IgD-negative memory B cell (primary cell): ENCODE measurements at regions not wholly inside any gene's neighbourhood (a gene's known extent, or its start where the extent isn't known, plus 50 kb on each side); places are given as distances from the start of the nearest gene placed in this dataset.
"Not testable (repeated sequence)": the region's sequence is repeated elsewhere in the genome, so short reads cannot be mapped to it uniquely, and the experiment has no call there.

Experiments
- H3K27ac Mint-ChIP-seq, 3 donors: one replicate each; pipeline ENCODE4 v1.8.0; 2020 to 2022; ENCODE audit warnings: mild to moderate bottlenecking in 3 of 3, mixed read lengths in 3 of 3, moderate library complexity in 1 of 3
- H3K27me3 Mint-ChIP-seq: one replicate; pipeline ENCODE4 v1.8.0; 2021; ENCODE audit warnings: mixed read lengths
- H3K36me3 Mint-ChIP-seq: one replicate; pipeline ENCODE4 v1.8.0; 2020; ENCODE audit warnings: mild to moderate bottlenecking, mixed read lengths
- H3K4me1 Mint-ChIP-seq, 3 donors: one replicate each; pipeline ENCODE4 v1.8.0; 2020 to 2022; ENCODE audit warnings: mixed read lengths in 3 of 3, mild to moderate bottlenecking in 1 of 3
- H3K4me3 Mint-ChIP-seq, 4 donors: one replicate each; pipeline ENCODE4 v1.8.0; 2020 to 2022; ENCODE audit warnings: mild to moderate bottlenecking in 4 of 4, mixed read lengths in 4 of 4, moderate library complexity in 3 of 4
- H3K9me3 Mint-ChIP-seq, 3 donors: one replicate each; pipeline ENCODE4 v1.8.0; 2020 to 2021; ENCODE audit warnings: mixed read lengths in 3 of 3, mild to moderate bottlenecking in 1 of 3

DNA sequence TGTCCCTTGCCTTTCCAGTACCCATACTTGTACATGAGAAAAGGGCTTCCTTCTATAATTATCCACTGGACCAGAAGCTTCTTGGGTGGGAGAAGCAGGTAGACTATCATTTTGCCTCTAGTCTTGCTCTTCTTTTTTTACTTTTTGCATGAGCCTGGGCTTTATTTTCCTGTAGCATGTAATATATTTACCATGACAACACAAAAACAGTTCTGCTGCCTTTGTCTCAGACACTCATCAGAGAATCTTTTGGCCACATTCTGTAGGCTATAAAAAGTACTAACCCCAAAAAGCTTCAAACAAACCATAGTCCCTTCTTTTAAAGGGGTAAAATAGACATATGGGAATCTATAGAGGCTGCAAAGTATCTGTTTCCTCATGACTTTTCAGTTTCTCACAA, 339.2 kb upstream of the PIK3R1 start:
- Mint-ChIP-seq H3K4me3 (no peak overlapping the region), H3K27ac (no peak overlapping the region), H3K4me1 (peaks cover 0 to 2% (median 2%) of the 10 kb centered on the region in 3 donors), H3K27me3 (peaks cover 4% of the 10 kb centered on the region), H3K9me3 (no peaks in the 10 kb centered on the region), H3K36me3 (peaks cover 2% of the 10 kb centered on the region)

DNA sequence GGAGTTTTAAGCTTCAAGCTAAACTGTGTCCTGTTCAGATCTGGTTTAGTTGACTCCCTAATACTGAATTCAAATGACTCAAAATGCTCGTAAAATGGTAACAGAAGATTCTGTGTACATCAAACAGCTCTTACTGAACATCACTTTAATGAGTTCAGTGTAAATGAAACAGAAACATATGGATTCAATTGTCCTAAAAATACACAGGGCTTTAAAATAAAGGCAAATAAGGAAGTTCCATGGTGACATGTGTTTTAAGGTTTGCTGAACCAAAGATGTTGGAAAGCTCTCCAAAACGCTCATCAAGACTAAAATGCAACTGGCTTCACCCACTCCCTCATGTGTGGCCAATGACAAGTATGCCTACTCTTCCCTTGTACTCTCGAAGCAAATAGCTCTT, 340.0 kb upstream of the PIK3R1 start:
- H3K27me3 Mint-ChIP-seq: peaks cover 4% of the 10 kb centered on the region
- peaks cover 2% of the 10 kb centered on the region for H3K36me3 Mint-ChIP-seq

DNA sequence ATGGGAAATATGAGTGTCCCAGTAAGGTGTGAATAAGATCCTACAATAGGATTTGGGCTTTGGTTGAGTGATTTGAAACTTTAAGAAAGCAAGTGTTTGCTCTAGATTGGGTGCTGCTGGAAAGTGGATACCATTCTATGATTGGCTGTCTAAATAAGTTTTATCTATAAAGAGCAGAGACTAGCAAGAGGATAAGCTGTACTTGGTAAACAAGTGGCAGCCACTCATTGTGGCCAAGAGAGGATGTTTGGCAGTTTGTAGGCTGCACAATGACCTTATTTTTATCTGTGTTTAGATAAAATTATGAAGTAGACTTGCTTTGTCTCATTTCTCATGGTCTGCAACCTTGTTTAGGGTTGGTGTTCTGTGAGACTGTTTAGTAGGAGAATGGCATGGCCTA, 341.6 kb upstream of the PIK3R1 start:
- Mint-ChIP-seq H3K27me3 (peaks cover 4% of the 10 kb centered on the region), H3K27ac (no peak overlapping the region), H3K36me3 (peaks cover 2% of the 10 kb centered on the region), H3K9me3 (no peaks in the 10 kb centered on the region), H3K4me1 (peaks cover 0 to 2% (median 2%) of the 10 kb centered on the region in 3 donors), H3K4me3 (no peak overlapping the region)

More for the DNA sequence above, 340.0 kb upstream of the PIK3R1 start:
- no peak overlapping the region for H3K27ac Mint-ChIP-seq
- peaks cover 0 to 2% (median 2%) of the 10 kb centered on the region in 3 donors for H3K4me1 Mint-ChIP-seq
- H3K9me3 Mint-ChIP-seq: no peaks in the 10 kb centered on the region
- no peak overlapping the region for H3K4me3 Mint-ChIP-seq

DNA sequence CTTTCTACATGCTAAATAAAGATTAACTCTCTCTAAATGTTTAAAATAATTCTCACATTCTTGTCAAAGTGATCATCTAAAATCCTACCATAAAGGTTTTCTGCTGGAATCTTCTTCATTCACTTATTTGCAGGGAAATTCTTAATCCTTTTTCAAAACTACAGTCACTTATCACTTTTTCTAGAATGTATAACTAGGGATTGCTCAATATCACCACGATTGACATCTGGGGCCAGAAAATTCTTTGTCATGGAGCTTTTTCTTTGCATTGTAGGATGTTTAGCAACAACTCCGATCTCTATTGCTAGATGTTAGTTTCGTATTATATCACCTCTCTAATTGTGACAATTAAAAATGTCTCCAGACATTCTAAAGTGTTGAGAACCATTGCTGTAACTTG, 344.9 kb upstream of the PIK3R1 start:
- H3K27me3 Mint-ChIP-seq: peaks cover 3% of the 10 kb centered on the region
- no peak overlapping the region for H3K4me3 Mint-ChIP-seq
- H3K4me1 Mint-ChIP-seq: peaks cover 0 to 2% (median 0%) of the 10 kb centered on the region in 3 donors
- no peak overlapping the region for H3K27ac Mint-ChIP-seq
- H3K9me3 Mint-ChIP-seq: peaks cover 0 to 4% (median 0%) of the 10 kb centered on the region in 3 donors
- peaks cover 2% of the 10 kb centered on the region for H3K36me3 Mint-ChIP-seq

DNA sequence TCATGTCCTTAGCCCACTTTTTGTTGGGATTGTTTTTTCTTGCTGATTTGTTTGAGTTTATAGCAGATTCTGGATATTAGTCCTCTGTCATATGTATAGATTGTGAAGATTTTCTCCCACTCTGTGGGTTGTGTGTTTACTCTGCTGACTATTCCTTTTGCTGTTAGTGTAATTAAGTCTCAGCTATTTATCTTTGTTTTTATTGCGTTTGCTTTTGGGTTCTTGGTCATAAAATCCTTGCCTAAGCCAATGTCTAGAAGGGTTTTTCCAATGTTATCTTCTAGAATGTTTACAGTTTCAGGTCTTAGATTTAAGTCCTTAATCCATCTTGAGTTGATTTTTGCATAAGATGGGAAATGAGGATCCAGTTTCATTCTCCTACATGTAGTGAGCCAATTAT, 351.2 kb upstream of the PIK3R1 start:
- not testable (repeated sequence) for H3K4me3 Mint-ChIP-seq, H3K9me3 Mint-ChIP-seq, H3K27ac Mint-ChIP-seq, H3K36me3 Mint-ChIP-seq, H3K4me1 Mint-ChIP-seq, H3K27me3 Mint-ChIP-seq

DNA sequence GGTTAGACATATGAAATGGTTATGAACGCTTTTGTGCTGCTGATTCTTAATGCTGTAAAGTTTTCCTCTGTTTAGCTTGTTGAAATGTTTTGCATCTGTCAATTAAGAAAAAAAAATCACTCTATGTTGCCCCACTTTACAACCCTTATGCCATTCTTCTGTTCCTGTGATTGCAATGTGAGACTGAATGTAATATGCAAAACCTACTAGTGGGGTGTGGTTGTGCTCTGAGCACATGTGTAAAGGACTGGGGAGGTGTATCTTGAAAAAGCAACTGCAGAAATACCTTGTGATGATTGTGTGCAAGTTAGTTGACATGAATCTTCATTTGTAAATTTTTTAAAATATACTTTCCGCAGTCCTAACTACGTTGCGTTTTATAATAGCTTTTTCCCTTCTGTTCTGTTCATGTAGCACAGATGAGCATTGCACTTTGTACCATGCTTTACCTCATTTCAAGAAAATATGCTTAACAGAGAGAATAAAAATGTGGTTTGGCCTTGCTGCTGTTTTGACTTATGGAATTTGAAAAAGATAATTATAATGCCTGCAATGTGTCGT, 357.0 kb upstream of the PIK3R1 start:
- H3K27me3 Mint-ChIP-seq: no peaks in the 10 kb centered on the region
- H3K9me3 Mint-ChIP-seq: peaks cover 0 to 3% (median 2%) of the 10 kb centered on the region in 3 donors
- no peak overlapping the region for H3K4me3 Mint-ChIP-seq
- no peak overlapping the region for H3K27ac Mint-ChIP-seq
- no peaks in the 10 kb centered on the region for H3K4me1 Mint-ChIP-seq
- no peaks in the 10 kb centered on the region for H3K36me3 Mint-ChIP-seq

DNA sequence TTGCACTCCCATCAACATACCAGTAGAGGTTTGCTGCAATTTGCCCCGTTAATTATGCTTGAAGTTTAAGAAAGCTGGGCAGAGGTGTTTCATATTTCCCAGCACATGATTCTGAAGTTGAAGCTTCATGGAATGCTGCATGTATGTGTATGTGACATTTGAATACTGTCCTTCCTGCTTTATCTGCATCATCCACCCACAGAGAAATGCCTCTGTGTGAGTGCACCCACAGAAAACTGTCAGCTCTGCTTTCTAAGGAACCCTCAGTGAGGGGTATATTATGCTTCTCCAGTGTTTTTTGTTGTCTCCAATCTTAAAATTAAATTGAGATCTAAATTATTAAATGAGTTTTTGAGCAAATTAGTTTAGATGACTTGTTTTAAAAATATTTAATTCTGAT, 358.1 kb upstream of the PIK3R1 start:
- Mint-ChIP-seq H3K27me3 (no peaks in the 10 kb centered on the region), H3K4me1 (no peaks in the 10 kb centered on the region)

DNA sequence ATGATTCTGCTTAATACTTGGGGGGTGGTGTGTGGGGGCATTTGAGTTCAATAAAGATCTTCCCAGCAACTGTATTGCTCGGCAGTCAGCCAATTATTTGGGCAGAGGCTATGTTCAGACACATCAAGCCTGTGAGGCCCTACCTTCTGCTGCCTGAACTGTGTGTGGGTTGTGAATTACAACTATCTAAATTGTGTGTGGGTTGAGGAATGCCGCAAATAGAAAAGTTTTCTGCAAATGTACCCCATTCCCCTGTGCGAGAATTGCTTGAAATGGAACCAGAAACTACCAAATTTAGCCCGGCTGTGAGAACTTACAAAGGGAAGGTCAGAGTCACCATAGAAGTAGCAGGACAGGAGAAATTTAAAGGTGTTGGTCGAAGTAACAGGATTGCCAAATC, 360.0 kb upstream of the PIK3R1 start:
- no peak overlapping the region for H3K4me3 Mint-ChIP-seq
- no peaks in the 10 kb centered on the region for H3K36me3 Mint-ChIP-seq
- no peak overlapping the region for H3K27ac Mint-ChIP-seq
- no peaks in the 10 kb centered on the region for H3K27me3 Mint-ChIP-seq
- H3K9me3 Mint-ChIP-seq: peaks cover 0 to 4% (median under 1%) of the 10 kb centered on the region in 3 donors
- no peaks in the 10 kb centered on the region for H3K4me1 Mint-ChIP-seq

More for the DNA sequence above, 358.1 kb upstream of the PIK3R1 start:
- Mint-ChIP-seq H3K27ac (no peak overlapping the region), H3K9me3 (peaks cover 0 to 4% (median 2%) of the 10 kb centered on the region in 3 donors), H3K4me3 (no peak overlapping the region), H3K36me3 (no peaks in the 10 kb centered on the region)

DNA sequence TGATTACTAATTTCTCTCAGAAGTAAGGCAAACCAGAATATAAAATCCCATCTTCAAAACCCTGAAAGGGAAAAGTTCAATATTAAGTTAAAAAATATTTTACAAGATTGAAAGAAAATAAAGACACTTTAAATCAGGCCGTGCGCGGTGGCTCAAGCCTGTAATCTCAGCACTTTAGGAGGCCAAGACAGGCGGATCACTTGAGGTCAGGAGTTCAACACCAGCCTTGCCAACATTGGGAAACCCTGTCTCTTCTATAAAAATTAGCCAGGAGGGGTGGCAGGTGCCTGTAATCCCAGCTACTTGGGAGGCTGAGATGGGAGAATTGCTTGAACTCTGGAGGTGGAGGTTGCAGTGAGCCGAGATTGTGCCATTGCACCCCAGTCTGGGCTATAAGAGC, 364.6 kb upstream of the PIK3R1 start:
- H3K27ac Mint-ChIP-seq, H3K9me3 Mint-ChIP-seq, H3K27me3 Mint-ChIP-seq, H3K4me1 Mint-ChIP-seq, H3K4me3 Mint-ChIP-seq, H3K36me3 Mint-ChIP-seq: not testable (repeated sequence)

DNA sequence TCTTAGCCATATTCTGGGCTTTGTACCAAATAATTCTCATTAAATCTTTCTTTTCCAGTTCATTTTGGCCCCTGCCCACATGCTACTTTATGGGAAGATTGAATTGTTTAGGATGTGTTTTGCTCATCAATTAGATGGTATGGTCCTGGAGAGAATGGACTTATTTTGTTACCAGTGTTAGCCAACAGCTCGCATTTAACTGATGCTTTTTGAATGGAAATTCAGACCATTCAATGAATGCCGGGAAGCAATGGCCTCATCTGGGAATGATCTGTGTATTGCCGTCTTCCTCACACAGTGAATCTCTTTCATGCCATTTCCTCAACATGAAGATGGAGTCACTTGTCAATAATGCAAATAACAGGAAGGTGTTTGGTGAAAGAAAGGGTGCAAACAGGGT, 370.6 kb upstream of the PIK3R1 start:
- H3K36me3 Mint-ChIP-seq: no peaks in the 10 kb centered on the region
- H3K4me1 Mint-ChIP-seq: peaks cover 0 to under 1% (median 0%) of the 10 kb centered on the region in 3 donors
- no peaks in the 10 kb centered on the region for H3K9me3 Mint-ChIP-seq
- H3K27me3 Mint-ChIP-seq: peaks cover 7% of the 10 kb centered on the region
- H3K27ac Mint-ChIP-seq: no peak overlapping the region
- H3K4me3 Mint-ChIP-seq: no peak overlapping the region

DNA sequence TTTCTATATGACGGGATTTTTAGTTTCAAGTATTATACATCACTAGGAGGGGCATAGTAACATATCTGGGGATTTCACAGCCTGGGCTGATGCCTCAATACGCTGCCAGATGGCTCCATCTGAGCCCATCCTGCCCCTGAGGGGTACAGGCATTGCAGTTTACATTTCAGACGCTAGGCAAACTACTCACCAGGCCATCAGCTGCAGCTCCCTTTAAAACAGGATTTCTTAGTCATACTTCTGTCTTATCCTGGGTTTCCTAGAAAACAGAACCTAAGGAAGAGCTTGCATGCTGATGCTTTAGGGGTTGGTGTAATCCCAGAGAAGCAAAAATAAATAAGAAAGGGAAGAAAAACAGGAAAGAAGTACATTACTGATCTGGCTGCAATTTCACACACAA, 372.8 kb upstream of the PIK3R1 start:
- no peak overlapping the region for H3K4me3 Mint-ChIP-seq
- no peaks in the 10 kb centered on the region for H3K36me3 Mint-ChIP-seq
- H3K27ac Mint-ChIP-seq: no peak overlapping the region
- H3K9me3 Mint-ChIP-seq: no peaks in the 10 kb centered on the region
- H3K27me3 Mint-ChIP-seq: peaks cover 5% of the 10 kb centered on the region
- peaks cover 0 to 3% (median 0%) of the 10 kb centered on the region in 3 donors for H3K4me1 Mint-ChIP-seq

DNA sequence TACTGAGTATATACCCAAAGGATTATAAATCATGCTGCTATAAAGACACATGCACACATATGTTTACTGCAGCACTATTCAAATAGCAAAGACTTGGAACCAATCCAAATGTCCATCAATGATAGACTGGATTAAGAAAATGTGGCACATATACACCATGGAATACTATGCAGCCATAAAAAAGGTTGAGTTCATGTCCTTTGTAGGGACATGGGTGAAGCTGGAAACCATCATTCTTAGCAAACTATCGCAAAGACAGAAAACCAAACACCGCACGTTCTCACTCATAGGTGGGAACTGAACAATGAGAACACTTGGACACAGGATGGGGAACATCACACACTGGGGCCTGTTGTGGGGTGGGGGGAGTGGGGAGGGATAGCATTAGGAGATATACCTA, 378.3 kb upstream of the PIK3R1 start:
- not testable (repeated sequence) for H3K27ac Mint-ChIP-seq, H3K27me3 Mint-ChIP-seq, H3K4me3 Mint-ChIP-seq, H3K9me3 Mint-ChIP-seq, H3K36me3 Mint-ChIP-seq, H3K4me1 Mint-ChIP-seq

DNA sequence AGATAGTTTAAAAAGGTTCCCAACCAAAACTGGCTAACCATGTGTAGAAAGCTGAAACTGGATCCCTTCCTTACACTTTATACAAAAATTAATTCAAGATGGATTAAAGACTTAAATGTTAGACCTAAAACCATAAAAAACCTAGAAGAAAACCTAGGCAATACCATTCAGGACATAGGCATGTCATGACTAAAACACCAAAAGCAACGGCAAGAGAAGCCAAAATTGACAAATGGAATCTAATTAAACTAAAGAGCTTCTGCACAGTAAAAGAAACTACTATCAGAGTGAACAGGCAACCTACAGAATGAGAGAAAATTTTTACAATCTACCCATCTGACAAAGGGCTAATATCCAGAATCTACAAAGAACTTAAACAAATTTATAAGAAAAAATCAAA, 379.1 kb upstream of the PIK3R1 start:
- not testable (repeated sequence) for H3K27ac Mint-ChIP-seq, H3K27me3 Mint-ChIP-seq, H3K4me3 Mint-ChIP-seq, H3K36me3 Mint-ChIP-seq, H3K4me1 Mint-ChIP-seq, H3K9me3 Mint-ChIP-seq

DNA sequence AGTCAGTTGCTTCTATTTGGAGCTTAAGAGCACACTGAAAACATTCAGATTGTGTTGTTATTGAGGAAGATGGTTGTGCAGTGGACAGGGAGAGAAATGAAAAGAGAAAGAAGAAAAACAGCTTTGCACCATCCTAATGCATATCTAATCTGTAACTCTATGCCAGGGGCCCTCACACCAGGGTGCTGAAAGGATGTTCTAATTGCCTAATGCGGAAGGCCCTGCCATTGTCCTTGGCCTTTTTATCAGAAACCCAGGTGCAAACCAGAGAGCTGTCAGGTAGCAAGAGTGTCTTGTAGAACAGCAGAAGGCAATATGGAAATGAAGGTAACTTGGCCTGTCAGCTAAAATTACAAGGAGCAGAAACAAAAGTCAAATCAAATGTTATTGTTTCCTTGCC, 384.5 kb upstream of the PIK3R1 start:
- Mint-ChIP-seq H3K4me1 (no peaks in the 10 kb centered on the region), H3K36me3 (no peaks in the 10 kb centered on the region), H3K27ac (no peak overlapping the region), H3K4me3 (no peak overlapping the region), H3K27me3 (peaks cover 3% of the 10 kb centered on the region), H3K9me3 (no peaks in the 10 kb centered on the region)

DNA sequence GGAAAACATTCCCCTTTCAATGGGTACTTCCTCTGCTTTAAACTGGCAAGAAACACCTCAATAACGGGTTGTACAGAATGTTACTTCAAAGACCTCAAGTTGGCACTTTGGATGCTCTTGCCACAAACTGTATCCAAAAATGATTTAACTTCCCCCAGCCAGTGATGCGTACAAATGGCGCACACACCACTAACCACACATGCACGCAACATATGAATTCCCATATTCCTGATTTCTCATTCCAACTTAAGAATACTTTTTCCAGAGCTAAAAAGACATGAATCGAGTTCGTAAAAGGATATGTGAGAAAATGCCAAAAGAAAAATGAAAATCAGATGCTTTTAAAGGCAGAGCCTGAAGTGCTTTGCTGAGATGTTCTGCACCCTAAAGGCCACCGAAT, 388.0 kb upstream of the PIK3R1 start:
- Mint-ChIP-seq H3K36me3 (peaks cover 3% of the 10 kb centered on the region), H3K27ac (no peak overlapping the region)

DNA sequence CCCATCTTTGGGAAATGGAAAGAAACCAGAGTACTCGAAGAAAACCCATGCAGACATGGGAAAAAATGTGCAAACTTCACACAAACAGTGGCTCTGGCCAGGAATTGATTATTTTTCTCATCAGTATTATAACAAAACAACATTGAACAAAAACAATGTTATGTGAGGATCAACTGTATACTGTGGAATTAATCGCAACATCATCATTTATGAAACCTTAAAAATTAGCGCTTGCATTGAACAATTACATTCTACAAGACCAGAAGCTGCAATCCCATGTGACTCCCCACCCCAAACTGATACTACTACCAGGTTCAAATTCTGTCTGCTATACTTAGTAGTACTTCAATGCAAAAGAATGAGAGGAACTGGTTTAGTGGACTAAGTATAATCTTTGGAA, 390.7 kb upstream of the PIK3R1 start:
- no peak overlapping the region for H3K4me3 Mint-ChIP-seq
- H3K36me3 Mint-ChIP-seq: peaks cover 3% of the 10 kb centered on the region
- no peaks in the 10 kb centered on the region for H3K4me1 Mint-ChIP-seq
- H3K9me3 Mint-ChIP-seq: no peaks in the 10 kb centered on the region
- H3K27me3 Mint-ChIP-seq: no peaks in the 10 kb centered on the region
- no peak overlapping the region for H3K27ac Mint-ChIP-seq

More for the DNA sequence above, 388.0 kb upstream of the PIK3R1 start:
- no peaks in the 10 kb centered on the region for H3K4me1 Mint-ChIP-seq
- H3K4me3 Mint-ChIP-seq: no peak overlapping the region
- no peaks in the 10 kb centered on the region for H3K27me3 Mint-ChIP-seq
- H3K9me3 Mint-ChIP-seq: no peaks in the 10 kb centered on the region

DNA sequence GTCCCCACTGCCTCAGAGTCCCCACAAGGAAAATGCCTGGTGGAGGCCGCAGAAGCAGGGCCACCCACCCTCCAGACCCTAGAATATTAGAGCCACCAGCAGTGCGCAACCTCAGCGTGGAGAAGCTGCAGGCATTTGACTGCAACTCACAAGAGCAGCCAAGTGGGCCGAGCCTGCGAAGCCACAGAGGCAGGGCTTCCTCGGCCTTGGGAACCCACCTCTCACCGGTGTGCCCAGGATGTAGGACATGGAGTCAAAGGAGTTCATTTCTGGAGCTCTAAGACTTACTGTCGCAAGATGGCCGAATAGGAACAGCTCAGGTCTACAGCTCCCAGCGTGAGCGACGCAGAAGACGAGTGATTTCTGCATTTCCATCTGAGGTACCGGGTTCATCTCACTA, 397.9 kb upstream of the PIK3R1 start:
- H3K9me3 Mint-ChIP-seq: peaks cover 0 to under 1% (median 0%) of the 10 kb centered on the region in 3 donors
- H3K27ac Mint-ChIP-seq: no peak overlapping the region
- no peaks in the 10 kb centered on the region for H3K36me3 Mint-ChIP-seq
- peaks cover 3 to 6% (median 5%) of the 10 kb centered on the region in 3 donors for H3K4me1 Mint-ChIP-seq
- H3K4me3 Mint-ChIP-seq: no peak overlapping the region
- H3K27me3 Mint-ChIP-seq: peaks cover 11% of the 10 kb centered on the region
